ENCODE measurements at regions not wholly inside any gene's neighbourhood (a gene's known extent, or its start where the extent isn't known, plus 50 kb on each side); places are given as distances from the start of the nearest gene placed in this dataset.

GRCh38 chr6:164087870-164088269 is 673.4 kb downstream of the QKI start:
- TF ChIP-seq CTCF (conservative IDR thresholded peaks at IDR 0.05; ENCODE audit: low read length) (no peak), EZH2phosphoT487 (IDR thresholded peaks at IDR 0.05; ENCODE audit: borderline replicate concordance) (no peak)
